Left lung (tissue), 4 donors: ENCODE measurements at regions not wholly inside any gene's neighbourhood (a gene's known extent, or its start where the extent isn't known, plus 50 kb on each side); places are given as distances from the start of the nearest gene placed in this dataset.
A peak's percentile ranks its signal among the peaks of the same experiment; 100 is the strongest.

ENCODE experiments used
- ATAC-seq: fragments of 200-7000 bp; cut with Tn5 transposase; one replicate; pipeline ENCODE4 v1.9.1; 2020; ENCODE audit warnings: moderate library complexity
- DNase-seq, 4 donors: peaks; one replicate each; pipeline ENCODE4 v3.0.0-alpha.2; 2013 to 2020
- H3K27ac ChIP-seq, 2 donors: fragments of 200-600 bp; sonication (generic) in 1 of 2; one replicate each; pipeline versions ENCODE4 v1.5.0 to v1.8.0; 2020 to 2021
- H3K27me3 ChIP-seq, 2 donors: fragments of 200-600 bp; sonication (generic) in 1 of 2; one replicate each; pipeline versions ENCODE4 v1.5.0 to v1.8.0; 2020 to 2021
- H3K36me3 ChIP-seq, 2 donors: fragments of 200-600 bp; sonication (generic) in 1 of 2; one replicate each; pipeline versions ENCODE4 v1.5.0 to v1.8.0; 2020 to 2021
- H3K4me1 ChIP-seq, 2 donors: fragments of 200-600 bp; one replicate each; pipeline ENCODE4 v1.8.0; 2021
- H3K4me3 ChIP-seq, 2 donors: fragments of 200-600 bp; sonication (generic) in 1 of 2; one replicate each; pipeline versions ENCODE4 v1.5.0 to v1.8.0; 2020 to 2021; ENCODE audit warnings: mild to moderate bottlenecking in 1 of 2
- H3K9me3 ChIP-seq, 2 donors: fragments of 200-600 bp; sonication (generic) in 1 of 2; one replicate each; pipeline versions ENCODE4 v1.5.0 to v1.8.0; 2020 to 2021
- intact Hi-C, 2 donors: fragments of 100-400 bp; cut with DNase I; formaldehyde crosslinking; loops; one replicate each; pipeline versions ENCODE4 v1.11.2 to v1.14.2; 2022
- TF ChIP-seq, protein P1 (sequence below), 2 donors: fragments of 200-600 bp; sonication (generic) in 1 of 2; IDR thresholded peaks; one replicate each; pipeline versions ENCODE4 v1.5.0 to v1.8.0; 2021; ENCODE audit warnings: antibody characterized with exemption in 2 of 2
- donor health status: DM: no; HTN: yes; CAD: no.
- donor health status: DM: no; HTN: no; CAD: no.

GRCh38 chr4:34182306-34182705, 2062.0 kb downstream of the ARAP2 start:
- peak; percentile 17 for ATAC-seq
- intact Hi-C loops, result no loop called here
- TF ChIP-seq, protein P1, sequence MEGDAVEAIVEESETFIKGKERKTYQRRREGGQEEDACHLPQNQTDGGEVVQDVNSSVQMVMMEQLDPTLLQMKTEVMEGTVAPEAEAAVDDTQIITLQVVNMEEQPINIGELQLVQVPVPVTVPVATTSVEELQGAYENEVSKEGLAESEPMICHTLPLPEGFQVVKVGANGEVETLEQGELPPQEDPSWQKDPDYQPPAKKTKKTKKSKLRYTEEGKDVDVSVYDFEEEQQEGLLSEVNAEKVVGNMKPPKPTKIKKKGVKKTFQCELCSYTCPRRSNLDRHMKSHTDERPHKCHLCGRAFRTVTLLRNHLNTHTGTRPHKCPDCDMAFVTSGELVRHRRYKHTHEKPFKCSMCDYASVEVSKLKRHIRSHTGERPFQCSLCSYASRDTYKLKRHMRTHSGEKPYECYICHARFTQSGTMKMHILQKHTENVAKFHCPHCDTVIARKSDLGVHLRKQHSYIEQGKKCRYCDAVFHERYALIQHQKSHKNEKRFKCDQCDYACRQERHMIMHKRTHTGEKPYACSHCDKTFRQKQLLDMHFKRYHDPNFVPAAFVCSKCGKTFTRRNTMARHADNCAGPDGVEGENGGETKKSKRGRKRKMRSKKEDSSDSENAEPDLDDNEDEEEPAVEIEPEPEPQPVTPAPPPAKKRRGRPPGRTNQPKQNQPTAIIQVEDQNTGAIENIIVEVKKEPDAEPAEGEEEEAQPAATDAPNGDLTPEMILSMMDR (IDR thresholded peaks at IDR 0.05), result no peak

DNA sequence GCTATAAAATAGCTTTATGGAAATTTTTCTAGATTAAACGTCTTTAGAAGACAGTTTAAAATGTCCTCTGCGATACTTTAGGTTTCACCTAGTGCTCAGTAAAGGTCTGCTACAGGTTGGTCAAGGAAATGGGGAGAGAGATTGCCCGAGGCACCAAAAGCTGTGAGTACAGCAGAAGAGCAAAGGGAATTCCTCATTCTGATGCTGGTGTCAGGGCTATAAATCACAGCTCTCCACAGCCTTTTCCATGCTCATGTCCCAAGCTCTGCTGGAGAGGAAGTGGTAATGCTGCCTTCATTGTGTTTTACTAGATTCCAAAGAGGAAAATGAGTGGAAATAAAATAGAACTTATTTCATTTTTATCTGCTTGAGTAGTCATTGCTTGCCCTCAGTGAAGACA, 2060.4 kb downstream of the ARAP2 start:
- Histone ChIP-seq H3K9me3 (no peaks in the 10 kb centered on the region), H3K4me1 (no peaks in the 10 kb centered on the region), H3K36me3 (no peaks in the 10 kb centered on the region), H3K4me3 (no peak overlapping the region), H3K27ac (no peak overlapping the region), H3K27me3 (no peaks in the 10 kb centered on the region)
- intact Hi-C loops, result no loop called here
- TF ChIP-seq, protein P1 (IDR thresholded peaks at IDR 0.05), result no peak
- DNase-seq (no peak), ATAC-seq (no peak)

More at GRCh38 chr4:34182306-34182705, 2062.0 kb downstream of the ARAP2 start:
- Histone ChIP-seq H3K27ac (no peak overlapping the region), H3K36me3 (no peaks in the 10 kb centered on the region), H3K27me3 (no peaks in the 10 kb centered on the region), H3K4me1 (no peaks in the 10 kb centered on the region), H3K4me3 (no peak overlapping the region), H3K9me3 (no peaks in the 10 kb centered on the region)
- peak in 2 of 4 donors; percentile 12 to 42 for DNase-seq

- H3K36me3 ChIP-seq, result no peaks in the 10 kb centered on the region
- DNase-seq, result peak in 2 of 4 donors; percentile 53 to 65
- H3K9me3 ChIP-seq, result no peaks in the 10 kb centered on the region
- H3K4me3 ChIP-seq, result no peak overlapping the region
- TF ChIP-seq, protein P1 (IDR thresholded peaks at IDR 0.05), result no peak
- ATAC-seq, result no peak
- no peaks in the 10 kb centered on the region for H3K4me1 ChIP-seq
- no peaks in the 10 kb centered on the region for H3K27me3 ChIP-seq
- intact Hi-C loops, result no loop called here
- no peak overlapping the region for H3K27ac ChIP-seq
These were observed 2057.3 kb downstream of the ARAP2 start for GRCh38 chr4:34187056-34187455.

- H3K4me3 ChIP-seq, result no peak overlapping the region
- TF ChIP-seq, protein P1 (IDR thresholded peaks at IDR 0.05), result no peak
- H3K27ac ChIP-seq, result no peak overlapping the region
- ATAC-seq (no peak), DNase-seq (no peak)
- no peaks in the 10 kb centered on the region for H3K27me3 ChIP-seq
- intact Hi-C loops, result no loop called here
- H3K36me3 ChIP-seq, result no peaks in the 10 kb centered on the region
- H3K4me1 ChIP-seq, result no peaks in the 10 kb centered on the region
- H3K9me3 ChIP-seq, result no peaks in the 10 kb centered on the region
These were observed 2052.9 kb downstream of the ARAP2 start for GRCh38 chr4:34191443-34191842.

DNA sequence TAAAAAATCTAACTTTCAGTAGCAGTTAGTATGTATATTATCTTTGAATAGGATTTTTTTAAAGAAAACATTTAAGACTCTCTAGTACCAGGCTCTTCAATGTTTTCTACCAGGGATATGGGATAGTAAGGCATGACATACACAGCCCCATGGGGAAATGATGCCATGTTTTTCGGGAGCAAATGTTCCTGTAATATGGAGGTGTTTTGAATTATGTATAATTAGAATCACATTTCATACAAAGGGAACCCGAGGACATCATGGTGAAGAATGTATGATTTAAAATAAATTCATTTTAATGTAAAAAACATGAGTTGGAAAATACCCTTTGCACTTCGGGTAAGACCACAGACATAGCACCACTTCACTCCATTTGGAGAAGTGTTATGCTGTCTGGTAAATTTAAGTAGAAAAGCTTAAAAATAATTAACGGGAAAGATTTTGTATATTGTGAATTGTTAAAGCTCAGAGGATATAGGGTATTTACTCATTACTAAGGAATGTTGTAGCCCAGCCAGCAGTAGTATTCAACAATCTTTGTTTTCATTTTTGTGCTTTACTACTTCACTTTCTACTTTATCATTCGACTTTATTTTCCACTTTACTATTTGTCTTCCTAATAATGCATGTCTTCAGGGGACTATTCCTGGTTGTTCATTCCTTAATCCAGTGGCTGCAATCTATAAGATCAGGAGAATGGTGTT, 2050.7 kb downstream of the ARAP2 start:
- no peaks in the 10 kb centered on the region for H3K4me1 ChIP-seq
- no peaks in the 10 kb centered on the region for H3K9me3 ChIP-seq
- DNase-seq, result no peak
- intact Hi-C loops, result no loop called here
- no peaks in the 10 kb centered on the region for H3K27me3 ChIP-seq
- TF ChIP-seq, protein P1 (IDR thresholded peaks at IDR 0.05), result no peak
- no peak for ATAC-seq
- no peaks in the 10 kb centered on the region for H3K36me3 ChIP-seq
- no peak overlapping the region for H3K4me3 ChIP-seq
- H3K27ac ChIP-seq, result no peak overlapping the region
